ENCODE measurements at regions not wholly inside any gene's neighbourhood (a gene's known extent, or its start where the extent isn't known, plus 50 kb on each side); places are given as distances from the start of the nearest gene placed in this dataset.

DNA sequence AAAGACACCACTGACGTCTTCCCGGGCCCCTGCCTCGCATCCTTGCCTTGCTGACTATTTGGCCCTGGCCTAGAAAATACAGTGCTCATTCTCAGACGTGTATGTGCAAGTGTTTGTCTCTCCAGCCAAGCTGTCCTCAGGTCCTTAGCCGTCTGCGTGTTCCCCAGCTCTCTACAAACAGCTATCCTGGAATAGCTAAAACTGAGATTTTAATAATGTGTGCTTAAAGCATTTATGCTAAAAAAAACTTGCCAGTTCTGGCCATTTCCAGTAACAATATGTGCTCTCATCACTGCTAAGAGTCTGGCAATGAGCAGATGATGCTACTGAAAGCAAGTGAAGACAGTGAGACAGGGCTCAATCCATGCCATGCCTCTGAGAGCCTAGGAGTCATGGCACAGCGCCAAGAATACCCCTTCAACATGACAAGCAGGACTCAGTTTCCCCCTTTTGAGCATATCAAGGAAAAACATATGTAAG, 55.7 kb downstream of the IRF2BP2 start:
- no peak overlapping the region for H3K4me3 ChIP-seq (replicated peaks; ENCODE audit: low read depth, low read length)
- DNase-seq (ENCODE audit: low read depth) = no peak
- TF ChIP-seq, protein P1, sequence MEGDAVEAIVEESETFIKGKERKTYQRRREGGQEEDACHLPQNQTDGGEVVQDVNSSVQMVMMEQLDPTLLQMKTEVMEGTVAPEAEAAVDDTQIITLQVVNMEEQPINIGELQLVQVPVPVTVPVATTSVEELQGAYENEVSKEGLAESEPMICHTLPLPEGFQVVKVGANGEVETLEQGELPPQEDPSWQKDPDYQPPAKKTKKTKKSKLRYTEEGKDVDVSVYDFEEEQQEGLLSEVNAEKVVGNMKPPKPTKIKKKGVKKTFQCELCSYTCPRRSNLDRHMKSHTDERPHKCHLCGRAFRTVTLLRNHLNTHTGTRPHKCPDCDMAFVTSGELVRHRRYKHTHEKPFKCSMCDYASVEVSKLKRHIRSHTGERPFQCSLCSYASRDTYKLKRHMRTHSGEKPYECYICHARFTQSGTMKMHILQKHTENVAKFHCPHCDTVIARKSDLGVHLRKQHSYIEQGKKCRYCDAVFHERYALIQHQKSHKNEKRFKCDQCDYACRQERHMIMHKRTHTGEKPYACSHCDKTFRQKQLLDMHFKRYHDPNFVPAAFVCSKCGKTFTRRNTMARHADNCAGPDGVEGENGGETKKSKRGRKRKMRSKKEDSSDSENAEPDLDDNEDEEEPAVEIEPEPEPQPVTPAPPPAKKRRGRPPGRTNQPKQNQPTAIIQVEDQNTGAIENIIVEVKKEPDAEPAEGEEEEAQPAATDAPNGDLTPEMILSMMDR (IDR thresholded peaks at IDR 0.05; ENCODE audit: low read length, missing control alignments) = no peak

DNA sequence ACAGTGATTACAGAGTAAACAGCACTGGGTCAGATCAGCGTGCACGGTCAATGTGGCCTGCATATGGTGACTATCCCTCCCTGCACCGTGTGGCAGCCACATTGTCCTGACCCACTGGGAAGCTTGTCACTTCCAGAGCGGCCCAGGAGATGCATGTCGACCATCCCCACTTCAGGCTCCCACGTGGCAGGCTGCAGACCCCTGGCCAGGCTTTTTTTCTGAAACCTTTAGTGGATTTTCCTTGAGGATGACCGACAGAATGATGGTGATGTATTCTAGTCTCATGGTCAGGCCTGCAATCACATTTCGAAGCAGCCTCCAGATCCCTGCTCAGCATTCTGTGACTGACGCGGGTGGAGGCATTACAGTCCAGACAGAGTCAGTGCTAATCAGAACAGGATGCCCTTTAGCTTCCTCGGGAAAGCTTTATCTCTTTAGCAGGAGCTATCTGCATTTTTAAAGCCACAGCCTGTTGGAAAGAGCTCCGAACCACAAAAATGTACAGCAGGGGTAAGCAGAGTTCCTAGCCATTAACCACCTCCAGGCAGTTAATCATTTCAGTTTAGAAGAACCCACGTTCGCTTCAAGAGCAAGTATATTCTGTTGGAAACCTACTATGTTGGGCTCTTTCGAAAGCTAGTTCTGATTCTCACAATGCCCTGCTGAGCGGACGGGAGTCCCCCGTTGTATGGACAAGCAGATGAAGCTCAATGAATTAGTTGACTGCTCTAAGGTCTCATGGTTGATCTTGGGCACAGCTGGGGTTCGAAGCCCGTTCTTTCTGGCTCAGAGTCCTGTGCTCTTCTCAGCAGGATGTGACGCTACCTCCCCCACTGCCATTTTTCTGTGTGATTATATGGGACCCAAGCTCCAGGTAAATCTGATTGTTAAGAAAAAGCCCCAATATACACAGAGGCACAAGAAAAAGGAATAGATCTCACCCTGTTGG, 56.5 kb downstream of the IRF2BP2 start:
- no peak overlapping the region for H3K4me3 ChIP-seq (replicated peaks; ENCODE audit: low read depth, low read length)
- TF ChIP-seq, protein P1 (IDR thresholded peaks at IDR 0.05; ENCODE audit: low read length, missing control alignments) = no peak
- DNase-seq (ENCODE audit: low read depth) = peak; percentile 85

- TF ChIP-seq, protein P1 (IDR thresholded peaks at IDR 0.05; ENCODE audit: low read length, missing control alignments) = no peak
- no peak overlapping the region for H3K4me3 ChIP-seq (replicated peaks; ENCODE audit: low read depth, low read length)
- DNase-seq (ENCODE audit: low read depth) = no peak
Observed at GRCh38 chr1:234551032-234551378, 59.0 kb downstream of the IRF2BP2 start.

DNA sequence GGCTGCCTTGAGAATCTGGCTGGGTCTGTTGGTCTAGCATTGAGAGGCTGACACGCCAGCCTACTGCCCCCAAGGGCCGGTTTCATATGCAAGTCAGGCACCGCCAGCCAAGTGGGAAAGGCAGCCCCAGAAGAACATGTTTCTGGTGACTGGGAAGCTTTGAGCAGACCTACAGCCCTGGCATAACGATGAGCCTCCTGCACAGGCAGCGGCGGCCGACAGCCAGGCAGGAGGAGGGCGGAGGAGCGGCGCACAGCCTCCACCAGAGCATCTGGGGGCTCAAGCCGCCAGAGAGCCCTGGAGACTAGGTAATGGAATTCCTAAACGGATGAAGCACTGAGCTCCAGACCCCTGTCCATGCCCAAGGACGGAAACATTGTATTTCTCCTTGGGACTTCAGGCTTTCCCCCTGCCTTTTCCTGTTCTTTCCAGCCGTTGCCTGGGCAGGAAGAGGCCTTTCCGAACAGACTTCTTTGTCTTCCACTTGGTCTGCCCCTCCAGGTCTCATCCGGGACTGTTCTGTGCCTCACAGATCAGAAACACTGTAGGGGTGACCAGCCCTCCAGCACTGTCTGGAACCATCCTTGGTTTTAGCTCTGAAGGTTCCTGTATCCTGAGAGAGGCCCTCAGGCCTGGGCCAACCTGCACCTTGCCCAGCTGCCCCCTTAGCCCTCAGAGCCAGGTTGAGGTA, 59.5 kb downstream of the IRF2BP2 start:
- H3K4me3 ChIP-seq (replicated peaks; ENCODE audit: low read depth, low read length) = no peak overlapping the region
- no peak for DNase-seq (ENCODE audit: low read depth)
- TF ChIP-seq, protein P1 (IDR thresholded peaks at IDR 0.05; ENCODE audit: low read length, missing control alignments) = no peak

- no peak for DNase-seq (ENCODE audit: low read depth)
- H3K4me3 ChIP-seq (replicated peaks; ENCODE audit: low read depth, low read length) = no peak overlapping the region
- TF ChIP-seq, protein P1 (IDR thresholded peaks at IDR 0.05; ENCODE audit: low read length, missing control alignments) = no peak
Observed at GRCh38 chr1:234549447-234550021, 60.4 kb downstream of the IRF2BP2 start.

DNA sequence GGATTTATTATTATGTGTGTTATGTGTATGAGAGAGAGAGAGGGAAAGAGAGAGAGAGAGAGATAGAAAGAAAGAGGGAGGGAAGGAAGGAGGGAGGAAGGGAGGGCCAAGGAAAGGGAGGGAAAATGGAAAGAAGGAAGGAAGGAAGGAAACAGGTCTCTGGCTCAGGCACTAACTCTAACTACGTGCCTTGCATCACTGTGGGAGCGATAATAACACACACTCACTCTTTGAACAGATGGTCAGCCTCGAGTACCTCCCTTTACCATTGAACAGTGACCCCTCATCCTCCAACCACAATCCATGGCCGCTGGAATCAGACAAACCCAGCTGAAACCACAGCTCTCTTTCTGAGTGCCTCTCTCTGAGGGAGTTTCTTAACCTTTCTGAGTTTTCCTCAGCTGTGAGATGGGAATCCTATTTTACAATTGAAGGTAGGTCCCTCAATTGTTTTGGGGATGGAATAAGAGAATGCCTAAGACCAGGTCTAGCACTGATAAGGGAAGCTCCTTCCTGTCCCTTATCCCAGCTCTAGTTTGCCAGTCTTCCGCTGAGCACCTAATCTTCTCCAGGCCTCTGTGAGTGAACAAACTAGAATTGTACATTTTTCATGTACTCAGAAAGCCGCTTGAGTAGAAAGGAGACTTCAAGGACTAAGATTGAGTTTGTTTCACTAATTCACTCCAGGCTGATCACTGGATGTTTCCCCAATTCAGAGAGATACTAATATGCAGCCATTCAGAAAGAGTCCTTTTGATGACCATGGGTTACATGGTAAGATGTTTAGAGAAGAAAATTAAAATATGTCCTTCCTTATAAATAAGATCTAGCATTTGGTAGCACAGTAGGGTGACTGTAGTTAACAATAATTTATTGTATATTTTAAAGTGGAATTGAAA, 62.8 kb downstream of the IRF2BP2 start:
- DNase-seq (ENCODE audit: low read depth) = no peak

More for the DNA sequence above, 62.8 kb downstream of the IRF2BP2 start:
- H3K4me3 ChIP-seq (replicated peaks; ENCODE audit: low read depth, low read length) = no peak overlapping the region
- TF ChIP-seq, protein P1 (IDR thresholded peaks at IDR 0.05; ENCODE audit: low read length, missing control alignments) = no peak

Data from fibroblast of pulmonary artery (primary cell).